Astrocyte (in vitro differentiated cells and primary cell): ENCODE measurements at regions not wholly inside any gene's neighbourhood (a gene's known extent, or its start where the extent isn't known, plus 50 kb on each side); places are given as distances from the start of the nearest gene placed in this dataset.

Experiments
- DNase-seq: peaks from one replicate; pipeline ENCODE4 v3.0.0-alpha.2; 2010; ENCODE audit warnings: low read depth
- FAIRE-seq: peaks from 2 replicates; lab custom pipeline; 2011; peaks lifted over from hg19 to GRCh38; lab: Jason Lieb, UNC
- H2AFZ ChIP-seq: 2 replicates; pipeline ENCODE4 v1.6.0; 2012; ENCODE audit warnings: low read depth, low read length, inconsistent platforms
- H3K27ac ChIP-seq: 2 replicates; pipeline ENCODE4 v1.5.1; 2011; ENCODE audit warnings: low read depth, low read length, inconsistent platforms
- H3K27me3 ChIP-seq: 2 replicates; pipeline ENCODE4 v1.6.0; 2011; ENCODE audit warnings: low read length, inconsistent platforms; ENCODE audit not compliant: insufficient read depth
- H3K36me3 ChIP-seq: 2 replicates; pipeline ENCODE4 v1.5.1; 2011; ENCODE audit warnings: low read length, inconsistent platforms; ENCODE audit not compliant: insufficient read depth
- H3K4me1 ChIP-seq: 2 replicates; pipeline ENCODE4 v1.5.1; 2011; ENCODE audit warnings: low read length, inconsistent platforms; ENCODE audit not compliant: insufficient read depth
- H3K4me2 ChIP-seq: 2 replicates; pipeline ENCODE4 v1.6.0; 2012; ENCODE audit warnings: low read length, inconsistent platforms
- H3K4me3 ChIP-seq: 2 replicates; pipeline ENCODE4 v1.5.1; 2011; ENCODE audit warnings: low read depth, mild to moderate bottlenecking, low read length, inconsistent platforms; ENCODE audit not compliant: insufficient read depth
- H3K79me2 ChIP-seq: 2 replicates; pipeline ENCODE4 v1.6.0; 2012; ENCODE audit warnings: mild to moderate bottlenecking, low read length, inconsistent platforms; ENCODE audit not compliant: insufficient read depth
- H3K9ac ChIP-seq: 2 replicates; pipeline ENCODE4 v1.6.0; 2012; ENCODE audit warnings: mild to moderate bottlenecking, low read length, inconsistent platforms
- H3K9me3 ChIP-seq: 2 replicates; pipeline ENCODE4 v1.5.1; 2012; ENCODE audit warnings: low read depth, mild to moderate bottlenecking, low read length, inconsistent platforms; ENCODE audit not compliant: insufficient read depth
- H4K20me1 ChIP-seq: 2 replicates; pipeline ENCODE4 v1.6.0; 2012; ENCODE audit warnings: low read length, inconsistent platforms; ENCODE audit not compliant: insufficient read depth
- H3K27ac Mint-ChIP-seq: one replicate; pipeline ENCODE4 v1.8.0; 2021; ENCODE audit warnings: mild to moderate bottlenecking, mixed read lengths; ENCODE audit not compliant: unreplicated experiment
- H3K27me3 Mint-ChIP-seq: one replicate; pipeline ENCODE4 v1.8.0; 2021; ENCODE audit warnings: low read depth, mixed read lengths; ENCODE audit not compliant: unreplicated experiment
- H3K36me3 Mint-ChIP-seq: one replicate; pipeline ENCODE4 v1.8.0; 2021; ENCODE audit warnings: low read depth, mixed read lengths; ENCODE audit not compliant: unreplicated experiment
- H3K4me1 Mint-ChIP-seq: one replicate; pipeline ENCODE4 v1.8.0; 2021; ENCODE audit warnings: low read depth, mixed read lengths; ENCODE audit not compliant: unreplicated experiment
- H3K4me3 Mint-ChIP-seq: one replicate; pipeline ENCODE4 v1.8.0; 2021; ENCODE audit warnings: mild to moderate bottlenecking, moderate library complexity, mixed read lengths; ENCODE audit not compliant: unreplicated experiment
- H3K9me3 Mint-ChIP-seq: one replicate; pipeline ENCODE4 v1.8.0; 2021; ENCODE audit warnings: mild to moderate bottlenecking, mixed read lengths; ENCODE audit not compliant: unreplicated experiment
- EZH2 ChIP-seq: IDR thresholded peaks from 2 replicates; pipeline ENCODE4 v1.6.1; 2012; ENCODE audit warnings: mild to moderate bottlenecking, low read length, inconsistent platforms; ENCODE audit not compliant: insufficient read depth
- TF ChIP-seq, protein P1 (sequence below): IDR thresholded peaks from 2 replicates; pipeline ENCODE4 v1.5.1; 2011; ENCODE audit warnings: low read depth, mild to moderate bottlenecking, inconsistent platforms, low read length, moderate library complexity; ENCODE audit not compliant: insufficient read depth

DNA sequence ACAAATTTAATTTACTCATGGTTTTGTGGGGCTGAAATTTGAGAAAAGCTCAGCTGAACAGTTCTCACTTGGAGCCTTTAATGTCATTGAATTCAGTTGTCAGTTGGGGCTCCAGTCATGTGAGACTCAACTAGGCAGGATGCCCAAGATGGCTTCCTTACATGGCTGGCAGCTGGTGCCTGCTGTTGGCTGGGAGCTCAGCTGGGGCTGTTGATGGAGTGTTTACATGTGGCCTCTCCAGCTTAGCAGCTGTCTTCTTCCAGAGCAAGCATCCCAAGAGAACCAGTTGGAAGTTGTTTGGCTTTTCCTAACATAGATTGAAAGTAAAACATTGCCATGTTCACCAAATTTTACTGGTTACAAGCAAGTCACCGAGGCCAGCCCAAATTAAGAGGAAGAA lies 81.8 kb upstream of the KCNA3 start:
- H3K27me3 Mint-ChIP-seq: peaks cover 7% of the 10 kb centered on the region
- H3K79me2 ChIP-seq: no peaks in the 10 kb centered on the region
- no peaks in the 10 kb centered on the region for H3K9me3 Mint-ChIP-seq

DNA sequence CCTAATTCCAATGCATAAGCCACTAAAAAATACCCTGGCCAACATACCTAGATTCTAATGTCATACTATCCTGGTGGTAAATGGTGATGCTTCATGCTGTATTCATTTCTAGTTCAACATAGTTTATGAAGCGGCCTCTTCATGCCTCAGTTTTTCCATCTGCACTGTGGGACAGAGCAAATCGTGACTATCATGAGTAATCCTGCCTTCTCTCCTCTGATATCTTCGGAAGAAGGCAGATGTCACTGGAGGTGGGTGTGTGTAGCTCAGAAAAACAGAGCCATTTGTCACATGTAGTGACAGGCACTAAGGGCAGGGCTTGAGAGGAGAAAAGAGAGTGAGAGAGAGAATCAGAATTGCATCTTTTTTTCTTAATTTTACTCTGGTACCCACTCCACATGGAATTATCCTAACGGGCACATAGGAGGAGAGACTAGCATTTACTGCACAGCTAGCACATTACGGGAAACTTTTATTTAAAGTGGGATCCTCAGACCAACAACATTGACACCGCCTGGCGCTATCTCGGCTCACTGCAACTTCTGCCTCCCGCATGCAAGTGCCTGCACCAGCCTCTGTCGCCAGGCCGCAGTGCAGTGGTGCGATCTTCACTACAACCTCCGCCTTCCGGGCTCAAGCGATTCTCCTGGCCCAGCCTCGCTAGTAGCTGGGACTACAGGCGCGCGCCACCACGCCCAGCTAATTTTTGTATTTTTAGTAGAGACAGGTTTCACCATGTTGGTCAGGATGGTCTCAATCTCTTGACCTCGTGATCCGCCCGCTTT lies 78.4 kb upstream of the KCNA3 start:
- DNase-seq (no peak), FAIRE-seq (no peak)
- Mint-ChIP-seq H3K27ac (no peak overlapping the region), H3K9me3 (no peaks in the 10 kb centered on the region), H3K4me3 (no peak overlapping the region), H3K27me3 (peaks cover 8% of the 10 kb centered on the region), H3K4me1 (no peaks in the 10 kb centered on the region), H3K36me3 (no peaks in the 10 kb centered on the region)
- Histone ChIP-seq H3K36me3 (no peaks in the 10 kb centered on the region), H4K20me1 (no peaks in the 10 kb centered on the region), H3K27me3 (no peaks in the 10 kb centered on the region), H3K4me3 (no peak overlapping the region), H3K27ac (no peak overlapping the region), H3K4me2 (no peak overlapping the region), H2AFZ (no peak overlapping the region), H3K9me3 (no peaks in the 10 kb centered on the region), H3K4me1 (no peaks in the 10 kb centered on the region), H3K79me2 (no peaks in the 10 kb centered on the region), H3K9ac (no peak overlapping the region)
- TF ChIP-seq EZH2: no peak
- TF ChIP-seq, protein P1, sequence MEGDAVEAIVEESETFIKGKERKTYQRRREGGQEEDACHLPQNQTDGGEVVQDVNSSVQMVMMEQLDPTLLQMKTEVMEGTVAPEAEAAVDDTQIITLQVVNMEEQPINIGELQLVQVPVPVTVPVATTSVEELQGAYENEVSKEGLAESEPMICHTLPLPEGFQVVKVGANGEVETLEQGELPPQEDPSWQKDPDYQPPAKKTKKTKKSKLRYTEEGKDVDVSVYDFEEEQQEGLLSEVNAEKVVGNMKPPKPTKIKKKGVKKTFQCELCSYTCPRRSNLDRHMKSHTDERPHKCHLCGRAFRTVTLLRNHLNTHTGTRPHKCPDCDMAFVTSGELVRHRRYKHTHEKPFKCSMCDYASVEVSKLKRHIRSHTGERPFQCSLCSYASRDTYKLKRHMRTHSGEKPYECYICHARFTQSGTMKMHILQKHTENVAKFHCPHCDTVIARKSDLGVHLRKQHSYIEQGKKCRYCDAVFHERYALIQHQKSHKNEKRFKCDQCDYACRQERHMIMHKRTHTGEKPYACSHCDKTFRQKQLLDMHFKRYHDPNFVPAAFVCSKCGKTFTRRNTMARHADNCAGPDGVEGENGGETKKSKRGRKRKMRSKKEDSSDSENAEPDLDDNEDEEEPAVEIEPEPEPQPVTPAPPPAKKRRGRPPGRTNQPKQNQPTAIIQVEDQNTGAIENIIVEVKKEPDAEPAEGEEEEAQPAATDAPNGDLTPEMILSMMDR: no peak

More for the DNA sequence above, 81.8 kb upstream of the KCNA3 start:
- no peaks in the 10 kb centered on the region for H3K36me3 Mint-ChIP-seq
- no peaks in the 10 kb centered on the region for H3K4me1 ChIP-seq
- no peaks in the 10 kb centered on the region for H3K36me3 ChIP-seq
- no peaks in the 10 kb centered on the region for H3K27me3 ChIP-seq
- no peak overlapping the region for H3K9ac ChIP-seq
- H3K4me2 ChIP-seq: no peak overlapping the region
- H3K4me3 ChIP-seq: no peak overlapping the region
- H3K27ac Mint-ChIP-seq: no peak overlapping the region
- no peaks in the 10 kb centered on the region for H4K20me1 ChIP-seq
- H3K4me1 Mint-ChIP-seq: no peaks in the 10 kb centered on the region
- no peak for TF ChIP-seq EZH2
- TF ChIP-seq, protein P1: no peak
- H3K9me3 ChIP-seq: no peaks in the 10 kb centered on the region
- H3K4me3 Mint-ChIP-seq: no peak overlapping the region
- no peak overlapping the region for H3K27ac ChIP-seq
- H2AFZ ChIP-seq: no peak overlapping the region
- FAIRE-seq (no peak), DNase-seq (no peak)

DNA sequence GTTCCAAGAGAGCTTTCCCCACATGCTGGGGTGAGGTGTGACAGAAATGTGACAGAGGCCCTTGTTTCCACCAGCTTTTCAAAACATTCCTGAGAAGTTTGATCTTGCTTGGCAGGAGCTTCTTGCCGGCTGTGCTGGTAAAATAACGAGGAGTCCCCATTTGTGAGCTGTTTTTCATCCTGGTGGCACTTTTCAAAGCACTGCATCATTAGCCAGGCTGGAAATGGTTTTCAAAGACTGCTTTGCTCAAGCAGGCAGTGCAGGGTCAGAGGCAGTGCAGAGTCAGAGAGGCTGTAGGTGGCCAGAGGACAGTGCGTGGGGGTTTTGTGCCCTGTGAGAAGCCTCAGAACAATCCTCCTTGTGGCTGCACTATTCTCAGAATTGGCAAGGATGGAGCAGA lies 75.8 kb upstream of the KCNA3 start:
- no peak overlapping the region for H3K27ac ChIP-seq
- H4K20me1 ChIP-seq: no peaks in the 10 kb centered on the region
- H3K36me3 Mint-ChIP-seq: no peaks in the 10 kb centered on the region
- no peaks in the 10 kb centered on the region for H3K79me2 ChIP-seq
- TF ChIP-seq, protein P1: no peak
- no peak for TF ChIP-seq EZH2
- H3K4me3 Mint-ChIP-seq: no peak overlapping the region
- H3K4me1 Mint-ChIP-seq: no peaks in the 10 kb centered on the region
- H3K4me3 ChIP-seq: no peak overlapping the region
- H3K27me3 ChIP-seq: no peaks in the 10 kb centered on the region
- H3K36me3 ChIP-seq: no peaks in the 10 kb centered on the region
- H3K9me3 ChIP-seq: no peaks in the 10 kb centered on the region
- H3K27me3 Mint-ChIP-seq: peaks cover 8% of the 10 kb centered on the region
- H3K4me1 ChIP-seq: no peaks in the 10 kb centered on the region
- H3K9ac ChIP-seq: no peak overlapping the region
- no peak overlapping the region for H3K4me2 ChIP-seq
- FAIRE-seq (no peak), DNase-seq (no peak)
- H3K9me3 Mint-ChIP-seq: no peaks in the 10 kb centered on the region
- H3K27ac Mint-ChIP-seq: no peak overlapping the region
- no peak overlapping the region for H2AFZ ChIP-seq
